ENCODE measurements at regions not wholly inside any gene's neighbourhood (a gene's known extent, or its start where the extent isn't known, plus 50 kb on each side); places are given as distances from the start of the nearest gene placed in this dataset.

DNA sequence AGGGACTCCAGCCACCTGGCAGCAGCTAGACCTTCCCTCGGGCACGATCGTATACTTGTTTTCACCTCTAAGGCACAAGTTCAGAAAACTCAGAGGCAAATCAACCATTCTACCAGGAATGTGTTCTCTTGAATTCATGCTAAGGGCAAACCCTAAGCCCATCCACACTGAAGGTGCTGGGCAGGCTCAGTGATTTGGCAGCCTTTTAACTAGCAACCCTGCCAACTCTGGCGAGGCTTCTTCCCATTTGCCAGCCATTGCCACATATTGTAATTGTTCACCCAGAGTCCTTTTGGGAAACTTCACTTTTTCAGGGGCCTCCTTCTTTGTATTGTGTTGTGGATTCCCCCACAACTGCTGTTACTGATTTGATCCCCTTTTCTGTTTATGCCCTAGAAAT, 298.6 kb upstream of the LDB2 start:
- no peak for DNase-seq
- H3K27ac ChIP-seq, result no peak overlapping the region
- H3K4me1 ChIP-seq, result no peaks in the 10 kb centered on the region
- TF ChIP-seq, protein P1, sequence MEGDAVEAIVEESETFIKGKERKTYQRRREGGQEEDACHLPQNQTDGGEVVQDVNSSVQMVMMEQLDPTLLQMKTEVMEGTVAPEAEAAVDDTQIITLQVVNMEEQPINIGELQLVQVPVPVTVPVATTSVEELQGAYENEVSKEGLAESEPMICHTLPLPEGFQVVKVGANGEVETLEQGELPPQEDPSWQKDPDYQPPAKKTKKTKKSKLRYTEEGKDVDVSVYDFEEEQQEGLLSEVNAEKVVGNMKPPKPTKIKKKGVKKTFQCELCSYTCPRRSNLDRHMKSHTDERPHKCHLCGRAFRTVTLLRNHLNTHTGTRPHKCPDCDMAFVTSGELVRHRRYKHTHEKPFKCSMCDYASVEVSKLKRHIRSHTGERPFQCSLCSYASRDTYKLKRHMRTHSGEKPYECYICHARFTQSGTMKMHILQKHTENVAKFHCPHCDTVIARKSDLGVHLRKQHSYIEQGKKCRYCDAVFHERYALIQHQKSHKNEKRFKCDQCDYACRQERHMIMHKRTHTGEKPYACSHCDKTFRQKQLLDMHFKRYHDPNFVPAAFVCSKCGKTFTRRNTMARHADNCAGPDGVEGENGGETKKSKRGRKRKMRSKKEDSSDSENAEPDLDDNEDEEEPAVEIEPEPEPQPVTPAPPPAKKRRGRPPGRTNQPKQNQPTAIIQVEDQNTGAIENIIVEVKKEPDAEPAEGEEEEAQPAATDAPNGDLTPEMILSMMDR (IDR thresholded peaks at IDR 0.05), result no peak
- no peak for TF ChIP-seq POLR2A (IDR thresholded peaks at IDR 0.05)
- no peaks in the 10 kb centered on the region for H3K9me3 ChIP-seq
- H3K36me3 ChIP-seq, result no peaks in the 10 kb centered on the region
- no peak overlapping the region for H3K4me3 ChIP-seq
- H3K27me3 ChIP-seq, result no peaks in the 10 kb centered on the region

DNA sequence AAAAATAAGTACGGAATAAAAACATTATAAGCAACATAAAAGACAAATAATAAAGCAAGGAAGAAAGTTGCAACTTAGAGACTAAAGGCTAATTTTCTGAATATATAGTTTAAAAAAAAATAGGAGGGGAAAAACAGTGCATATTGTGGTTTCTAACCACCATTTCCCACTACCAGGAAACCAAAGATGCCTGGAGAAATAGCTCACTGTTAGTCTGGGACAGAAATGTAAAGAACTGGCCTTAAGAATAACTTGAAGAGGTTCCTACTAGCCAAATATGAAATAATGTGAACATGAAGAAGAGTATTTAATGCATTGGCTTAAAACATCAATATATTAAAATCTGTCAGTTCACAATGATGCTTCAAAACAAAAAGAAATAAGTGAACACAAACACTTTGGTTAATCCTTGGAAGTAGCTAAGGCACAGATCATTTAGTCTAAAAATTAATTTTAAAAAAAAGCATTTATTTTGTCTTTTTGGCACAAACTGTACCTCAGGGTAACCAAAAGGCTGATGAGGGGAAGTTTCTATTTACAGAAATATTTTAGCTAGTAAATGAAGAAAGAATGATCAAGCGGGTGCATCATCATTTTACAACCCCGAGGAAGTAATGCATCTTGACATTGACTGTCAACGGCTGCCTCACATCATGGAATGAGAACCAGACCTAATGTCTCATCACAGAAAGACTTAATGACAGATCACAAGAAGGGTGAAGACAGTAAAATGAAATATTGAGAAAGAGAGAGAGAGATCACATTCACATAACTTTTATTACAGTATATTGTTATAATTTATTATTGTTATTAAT, 297.2 kb upstream of the LDB2 start:
- no peak for TF ChIP-seq POLR2A (IDR thresholded peaks at IDR 0.05)
- TF ChIP-seq, protein P1 (IDR thresholded peaks at IDR 0.05), result no peak
- Histone ChIP-seq H3K4me3 (no peak overlapping the region), H3K4me1 (no peaks in the 10 kb centered on the region), H3K36me3 (no peaks in the 10 kb centered on the region), H3K9me3 (no peaks in the 10 kb centered on the region), H3K27ac (no peak overlapping the region), H3K27me3 (no peaks in the 10 kb centered on the region)
- no peak for DNase-seq

DNA sequence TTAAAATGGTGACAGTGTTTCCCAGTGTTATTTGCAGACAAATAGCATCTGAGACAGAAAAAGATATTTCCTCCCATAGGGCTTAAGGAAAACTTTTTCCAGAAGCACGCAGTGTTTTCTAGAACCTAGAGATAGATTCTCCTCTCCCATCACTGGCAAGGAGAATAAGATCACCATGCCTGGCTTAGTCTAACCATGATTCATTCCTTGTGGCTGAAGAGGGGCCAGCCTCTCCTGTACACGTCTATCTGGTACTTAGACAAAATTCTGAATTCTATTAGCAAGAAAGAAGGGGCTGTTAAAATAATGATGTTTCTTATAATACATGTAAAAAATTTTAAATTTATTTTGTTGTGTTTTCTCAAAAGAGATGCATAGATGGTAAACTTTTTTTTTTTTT, 296.1 kb upstream of the LDB2 start:
- H3K27ac ChIP-seq, result no peak overlapping the region
- TF ChIP-seq, protein P1 (IDR thresholded peaks at IDR 0.05), result no peak
- no peak for TF ChIP-seq POLR2A (IDR thresholded peaks at IDR 0.05)
- DNase-seq, result no peak
- H3K4me1 ChIP-seq, result no peaks in the 10 kb centered on the region
- H3K36me3 ChIP-seq, result no peaks in the 10 kb centered on the region
- H3K9me3 ChIP-seq, result no peaks in the 10 kb centered on the region
- H3K4me3 ChIP-seq, result no peak overlapping the region
- no peaks in the 10 kb centered on the region for H3K27me3 ChIP-seq

DNA sequence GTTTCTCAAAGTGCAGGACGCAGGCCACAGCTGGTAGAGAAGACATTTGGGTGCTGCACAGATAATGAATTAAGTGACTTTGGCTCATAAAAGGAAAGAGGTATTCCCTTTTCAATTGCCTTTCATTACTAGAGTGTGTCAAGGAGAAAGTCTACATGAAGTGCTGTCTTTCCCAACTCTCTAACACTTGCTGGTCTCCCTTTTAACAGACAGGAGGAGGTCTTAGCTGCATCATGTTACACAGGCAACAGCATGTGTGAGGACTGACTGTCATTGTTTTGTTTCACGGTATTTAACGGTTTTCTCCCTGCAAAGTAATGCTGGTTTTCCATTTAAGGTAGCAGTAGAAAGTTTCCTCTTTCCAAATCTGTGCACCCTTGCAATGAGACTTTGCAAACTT, 291.3 kb upstream of the LDB2 start:
- DNase-seq, result no peak
- Histone ChIP-seq H3K4me1 (no peaks in the 10 kb centered on the region), H3K27me3 (no peaks in the 10 kb centered on the region), H3K9me3 (no peaks in the 10 kb centered on the region), H3K36me3 (no peaks in the 10 kb centered on the region), H3K27ac (no peak overlapping the region), H3K4me3 (no peak overlapping the region)
- TF ChIP-seq POLR2A (IDR thresholded peaks at IDR 0.05), result no peak
- TF ChIP-seq, protein P1 (IDR thresholded peaks at IDR 0.05), result no peak

DNA sequence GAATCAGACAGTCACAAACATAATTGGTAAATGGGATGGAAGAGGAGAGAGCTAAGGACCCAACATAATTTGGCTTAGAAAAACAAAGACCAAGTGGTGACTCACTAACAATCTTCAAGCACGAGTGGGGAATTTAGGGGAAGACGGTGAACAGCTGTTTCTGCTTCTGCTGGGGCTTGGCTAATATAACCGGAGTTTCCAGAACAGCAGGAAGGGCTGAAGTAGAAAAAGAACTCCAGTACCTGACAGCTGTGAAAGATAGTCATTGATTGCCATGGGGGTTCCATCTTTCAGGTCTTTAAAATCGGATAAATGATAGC, 290.9 kb upstream of the LDB2 start:
- no peak for DNase-seq
- H3K27ac ChIP-seq, result no peak overlapping the region

More for the DNA sequence above, 290.9 kb upstream of the LDB2 start:
- H3K27me3 ChIP-seq, result no peaks in the 10 kb centered on the region
- no peaks in the 10 kb centered on the region for H3K36me3 ChIP-seq
- no peak for TF ChIP-seq POLR2A (IDR thresholded peaks at IDR 0.05)
- TF ChIP-seq, protein P1 (IDR thresholded peaks at IDR 0.05), result no peak
- no peaks in the 10 kb centered on the region for H3K4me1 ChIP-seq
- no peak overlapping the region for H3K4me3 ChIP-seq
- H3K9me3 ChIP-seq, result no peaks in the 10 kb centered on the region
